BLaER1 treated with 17β-estradiol and CSF1 and Interleukin-3, amounts not matched to agents 10 nM and 100 nM (cell line): ENCODE measurements at regions not wholly inside any gene's neighbourhood (a gene's known extent, or its start where the extent isn't known, plus 50 kb on each side); places are given as distances from the start of the nearest gene placed in this dataset.
"Not testable (repeated sequence)": the region's sequence is repeated elsewhere in the genome, so short reads cannot be mapped to it uniquely, and the experiment has no call there.

Source experiments
- H3K27ac ChIP-seq, 11 experiments: shearing (Covaris generic); formaldehyde crosslinking; 2 replicates each; pipeline ENCODE4 v1.8.1; 2022
- H3K27me3 ChIP-seq, 11 experiments: shearing (Covaris generic); formaldehyde crosslinking; 2 replicates each; pipeline ENCODE4 v1.8.1; 2022
- H3K36me3 ChIP-seq, 11 experiments: shearing (Covaris generic); formaldehyde crosslinking; 2 replicates each; pipeline ENCODE4 v1.8.1; 2022
- H3K4me1 ChIP-seq, 10 experiments: shearing (Covaris generic); formaldehyde crosslinking; 2 replicates each; pipeline ENCODE4 v1.8.1; 2022
- H3K4me2 ChIP-seq, 11 experiments: shearing (Covaris generic); formaldehyde crosslinking; 2 replicates each; pipeline ENCODE4 v1.8.1; 2022
- H3K4me3 ChIP-seq, 10 experiments: shearing (Covaris generic); formaldehyde crosslinking; 2 replicates each; pipeline ENCODE4 v1.8.1; 2022
- H3K9ac ChIP-seq, 11 experiments: shearing (Covaris generic); formaldehyde crosslinking; 2 replicates each; pipeline ENCODE4 v1.8.1; 2022
- H3K9me3 ChIP-seq, 11 experiments: shearing (Covaris generic); formaldehyde crosslinking; replicated peaks in 1 of 11; 2 replicates each; pipeline ENCODE4 v1.8.1; 2022
- H4K20me1 ChIP-seq, 11 experiments: shearing (Covaris generic); formaldehyde crosslinking; 2 replicates each; pipeline ENCODE4 v1.8.1; 2022
- Cebpa-rat ChIP-seq, 11 experiments: shearing (Covaris generic); IDR thresholded peaks; 2 replicates each; pipeline ENCODE4 v1.8.1; 2022

DNA sequence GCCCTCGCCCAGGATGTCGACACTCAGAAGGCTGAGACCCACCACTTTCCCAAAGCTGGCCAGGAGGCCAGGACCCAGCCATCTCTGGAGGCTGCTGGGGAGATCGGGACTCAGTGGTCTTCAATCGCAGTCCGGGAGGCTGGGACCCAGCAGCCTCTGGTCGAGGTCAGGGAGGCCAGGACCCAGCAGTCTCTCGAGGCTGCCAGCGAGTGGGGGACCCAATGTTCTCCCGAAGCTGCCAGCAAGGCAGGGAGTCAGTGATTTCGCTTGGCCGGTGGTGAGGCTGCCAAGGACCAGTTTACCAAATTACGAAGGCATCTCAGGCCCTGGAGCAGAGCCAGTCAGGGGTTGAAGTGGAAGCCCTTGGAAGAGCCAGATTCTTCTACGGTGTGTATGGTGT is 181.6 kb downstream of the NAF1 start:
- no peak overlapping the region for H3K4me3 ChIP-seq
- no peaks in the 10 kb centered on the region for H4K20me1 ChIP-seq
- no peaks in the 10 kb centered on the region for H3K4me1 ChIP-seq
- no peak overlapping the region for H3K4me2 ChIP-seq
- H3K27me3 ChIP-seq = no peaks in the 10 kb centered on the region
- H3K9ac ChIP-seq = no peak overlapping the region
- peaks cover 0 to 10% (median 0%) of the 10 kb centered on the region in 11 experiments; a peak in 3 of 22 replicates for H3K9me3 ChIP-seq
- TF ChIP-seq Cebpa-rat (IDR thresholded peaks at IDR 0.05) = no peak
- H3K36me3 ChIP-seq = no peaks in the 10 kb centered on the region
- no peak overlapping the region for H3K27ac ChIP-seq

DNA sequence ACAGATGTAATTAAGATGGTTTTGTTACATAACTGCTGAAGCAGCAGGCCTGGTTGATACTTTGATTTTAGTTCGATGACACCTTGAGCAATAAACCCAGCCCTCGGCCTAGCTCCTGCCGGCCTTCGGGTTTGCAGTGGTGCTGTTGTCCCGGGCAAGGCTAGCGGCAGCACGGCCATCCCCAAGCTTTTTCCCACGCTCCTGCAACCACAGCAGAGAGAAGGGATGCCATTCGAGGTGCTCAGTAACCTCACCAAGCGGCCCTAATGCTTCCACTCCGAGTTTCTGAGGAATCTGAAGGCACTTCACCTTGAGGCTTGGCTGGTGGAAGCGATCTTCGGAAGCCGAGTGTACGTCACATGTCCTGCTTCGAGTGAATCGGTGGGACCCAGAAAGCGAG is 182.1 kb downstream of the NAF1 start:
- no peak overlapping the region for H3K27ac ChIP-seq
- no peak overlapping the region for H3K4me3 ChIP-seq
- H3K4me1 ChIP-seq = no peaks in the 10 kb centered on the region
- TF ChIP-seq Cebpa-rat (IDR thresholded peaks at IDR 0.05) = no peak
- no peak overlapping the region for H3K9ac ChIP-seq
- no peak overlapping the region for H3K4me2 ChIP-seq
- H3K9me3 ChIP-seq = peaks cover 0 to 10% (median 0%) of the 10 kb centered on the region in 11 experiments; a peak in 3 of 22 replicates
- H3K36me3 ChIP-seq = no peaks in the 10 kb centered on the region
- no peaks in the 10 kb centered on the region for H3K27me3 ChIP-seq
- no peaks in the 10 kb centered on the region for H4K20me1 ChIP-seq

DNA sequence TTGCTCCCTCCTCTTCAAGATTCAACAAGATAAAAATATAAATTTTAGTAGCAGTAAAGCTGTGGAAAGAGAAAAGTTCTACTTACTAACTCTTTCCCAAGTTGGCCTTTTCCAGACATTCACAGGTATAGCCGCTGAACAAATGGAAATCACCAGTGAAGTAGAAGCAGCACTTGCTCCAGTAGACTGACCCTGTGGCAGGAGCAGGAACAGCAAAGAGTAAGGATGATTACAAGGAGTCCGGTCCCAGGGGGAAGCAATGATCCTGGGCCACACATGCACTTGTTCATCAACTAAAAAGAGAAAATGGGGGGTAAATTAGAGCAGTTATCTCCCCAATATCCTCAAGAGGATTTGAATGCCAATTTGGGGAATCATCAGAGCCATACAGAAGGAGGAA is 184.9 kb downstream of the NAF1 start:
- Histone ChIP-seq H3K9me3 (peaks cover 0 to 10% (median 0%) of the 10 kb centered on the region in 11 experiments; a peak in 3 of 22 replicates), H3K4me3 (no peak overlapping the region), H3K9ac (no peak overlapping the region), H3K36me3 (no peaks in the 10 kb centered on the region), H3K4me1 (no peaks in the 10 kb centered on the region), H3K27ac (no peak overlapping the region), H3K4me2 (no peak overlapping the region), H4K20me1 (no peaks in the 10 kb centered on the region), H3K27me3 (no peaks in the 10 kb centered on the region)
- no peak for TF ChIP-seq Cebpa-rat (IDR thresholded peaks at IDR 0.05)

DNA sequence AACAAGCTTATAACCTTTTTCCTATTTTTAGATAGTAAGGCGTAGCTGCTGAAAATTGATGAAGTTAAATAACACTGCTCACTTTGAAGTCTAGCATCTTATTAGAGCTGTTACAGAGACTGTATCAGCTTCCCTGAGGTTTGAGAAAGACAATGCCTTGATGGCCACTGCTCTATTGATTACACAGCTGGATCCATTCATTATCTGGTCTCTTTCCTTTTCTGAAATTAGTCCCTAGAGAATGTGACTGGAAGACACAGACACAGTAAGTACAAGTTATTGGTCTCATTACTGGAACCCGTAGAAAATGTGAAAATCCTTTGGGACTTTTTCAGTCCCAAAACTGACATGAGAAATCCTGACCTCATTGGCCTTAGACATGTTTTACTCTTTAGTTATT is 188.3 kb downstream of the NAF1 start:
- H3K27me3 ChIP-seq = no peaks in the 10 kb centered on the region
- TF ChIP-seq Cebpa-rat (IDR thresholded peaks at IDR 0.05) = no peak
- no peak overlapping the region for H3K4me3 ChIP-seq
- no peaks in the 10 kb centered on the region for H4K20me1 ChIP-seq
- H3K36me3 ChIP-seq = no peaks in the 10 kb centered on the region
- no peak overlapping the region for H3K4me2 ChIP-seq
- no peak overlapping the region for H3K9ac ChIP-seq
- no peaks in the 10 kb centered on the region for H3K9me3 ChIP-seq
- H3K27ac ChIP-seq = no peak overlapping the region
- H3K4me1 ChIP-seq = no peaks in the 10 kb centered on the region

DNA sequence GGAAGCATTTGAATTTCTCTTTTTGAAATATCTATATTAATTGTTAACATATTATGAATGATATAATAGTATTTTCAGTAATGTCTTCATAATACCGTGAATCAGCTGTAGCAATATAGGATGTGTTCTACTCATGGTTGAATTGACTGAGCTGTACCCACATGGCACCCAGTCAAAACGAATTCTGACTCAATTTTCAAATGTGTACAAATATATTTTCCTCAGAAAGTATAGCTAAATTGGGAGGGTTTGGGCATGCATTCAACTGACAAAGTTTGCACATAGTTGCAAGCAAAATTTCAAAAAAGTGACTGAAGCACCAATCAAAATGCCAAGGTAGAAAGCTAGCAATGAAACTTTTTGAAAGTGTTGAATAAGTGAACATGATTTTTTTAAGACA is 188.9 kb downstream of the NAF1 start:
- H3K27ac ChIP-seq = no peak overlapping the region
- H3K27me3 ChIP-seq = no peaks in the 10 kb centered on the region
- no peaks in the 10 kb centered on the region for H3K36me3 ChIP-seq
- H3K9me3 ChIP-seq = no peaks in the 10 kb centered on the region
- no peak overlapping the region for H3K9ac ChIP-seq
- no peak for TF ChIP-seq Cebpa-rat (IDR thresholded peaks at IDR 0.05)
- no peak overlapping the region for H3K4me2 ChIP-seq
- H4K20me1 ChIP-seq = no peaks in the 10 kb centered on the region
- no peaks in the 10 kb centered on the region for H3K4me1 ChIP-seq
- H3K4me3 ChIP-seq = no peak overlapping the region

DNA sequence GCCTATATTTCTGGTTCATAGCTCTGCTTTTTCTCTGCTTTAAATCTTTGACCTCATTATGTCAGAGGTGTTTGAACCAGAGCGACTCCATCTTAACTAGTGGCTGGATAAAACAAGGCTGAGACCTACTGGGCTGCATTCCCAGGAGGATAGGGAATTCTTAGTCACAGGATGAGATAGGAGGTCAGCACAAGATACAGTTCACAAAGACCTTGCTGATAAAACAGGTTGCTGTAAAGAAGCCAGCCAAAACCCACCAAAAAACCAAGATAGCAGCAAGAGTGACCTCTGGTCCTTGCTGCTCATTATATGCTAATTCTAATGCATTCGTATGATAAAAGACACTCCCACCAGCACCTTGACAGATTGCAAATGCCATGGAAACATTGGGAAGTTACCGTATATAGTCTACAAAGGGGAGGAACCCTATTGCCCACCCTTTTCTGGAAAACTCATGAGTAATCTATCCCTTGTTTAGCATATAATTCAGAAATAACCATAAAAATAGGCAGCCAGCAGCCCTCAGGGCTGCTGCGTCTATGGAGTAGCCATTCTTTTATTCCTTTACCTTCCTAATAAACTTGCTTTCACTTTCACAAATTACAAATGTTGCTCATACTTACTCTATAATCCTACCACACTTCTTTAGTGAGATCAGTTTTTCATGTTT is 193.9 kb downstream of the NAF1 start:
- no peak overlapping the region for H3K9ac ChIP-seq
- no peak overlapping the region for H3K4me2 ChIP-seq

DNA sequence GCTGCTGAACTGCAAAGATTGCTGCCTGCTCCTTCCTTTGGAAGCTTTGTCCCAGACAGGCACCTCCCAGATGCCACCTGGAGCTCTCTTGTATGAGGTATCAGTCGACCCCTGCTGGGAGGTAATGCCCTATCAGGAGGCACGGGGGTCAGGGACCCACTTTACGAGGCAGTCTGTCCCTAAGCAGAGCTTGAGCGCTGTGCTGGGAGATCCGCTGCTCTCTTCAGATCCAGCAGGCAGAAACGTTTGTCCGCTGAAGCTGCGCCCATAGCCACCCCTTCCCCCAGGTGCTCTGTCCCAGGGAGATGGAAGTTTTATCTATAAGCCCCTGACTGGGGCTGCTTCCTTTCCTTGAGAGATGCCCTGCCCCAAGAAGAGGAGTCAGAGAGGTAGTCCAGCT is 197.5 kb downstream of the NAF1 start:
- 0 out of 22 replicates have a peak, but pooled peaks cover 0 to 6% (median 0%) of the 10 kb centered on the region in 11 experiments for H3K9me3 ChIP-seq
- no peak overlapping the region for H3K9ac ChIP-seq
- H3K27me3 ChIP-seq = no peaks in the 10 kb centered on the region

More for the DNA sequence above, 193.9 kb downstream of the NAF1 start:
- Histone ChIP-seq H3K9me3 (0 out of 22 replicates have a peak, but pooled peaks cover 0 to 6% (median 0%) of the 10 kb centered on the region in 11 experiments), H3K27me3 (no peaks in the 10 kb centered on the region), H3K4me1 (no peaks in the 10 kb centered on the region), H3K36me3 (no peaks in the 10 kb centered on the region), H4K20me1 (no peaks in the 10 kb centered on the region), H3K27ac (no peak overlapping the region), H3K4me3 (no peak overlapping the region)
- no peak for TF ChIP-seq Cebpa-rat (IDR thresholded peaks at IDR 0.05)

DNA sequence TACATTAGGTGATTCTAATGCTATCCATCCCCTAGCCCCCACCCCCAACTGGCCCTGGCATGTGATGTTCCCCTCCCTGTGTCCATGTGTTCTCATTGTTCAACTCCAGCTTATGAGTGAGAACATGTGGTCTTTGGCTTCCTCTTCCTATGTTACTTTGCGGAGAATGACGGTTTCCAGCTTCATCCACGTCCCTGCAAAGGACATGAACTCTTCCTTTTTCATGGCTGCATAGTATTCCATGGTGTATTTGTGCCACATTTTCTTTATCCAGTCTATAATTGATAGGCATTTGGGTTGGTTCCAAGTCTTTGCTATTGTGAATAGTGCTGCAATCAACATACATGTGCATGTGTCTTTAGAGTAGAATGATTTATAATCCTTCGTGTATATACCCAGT is 200.7 kb downstream of the NAF1 start:
- H3K4me2 ChIP-seq, H3K9ac ChIP-seq, H3K27me3 ChIP-seq, H3K4me1 ChIP-seq, H4K20me1 ChIP-seq, H3K36me3 ChIP-seq, H3K4me3 ChIP-seq, H3K9me3 ChIP-seq, H3K27ac ChIP-seq: not testable (repeated sequence)

More for the DNA sequence above, 197.5 kb downstream of the NAF1 start:
- Histone ChIP-seq H3K4me2 (no peak overlapping the region), H3K4me1 (no peaks in the 10 kb centered on the region), H3K36me3 (no peaks in the 10 kb centered on the region), H3K27ac (no peak overlapping the region), H3K4me3 (no peak overlapping the region), H4K20me1 (no peaks in the 10 kb centered on the region)
- no peak for TF ChIP-seq Cebpa-rat (IDR thresholded peaks at IDR 0.05)

DNA sequence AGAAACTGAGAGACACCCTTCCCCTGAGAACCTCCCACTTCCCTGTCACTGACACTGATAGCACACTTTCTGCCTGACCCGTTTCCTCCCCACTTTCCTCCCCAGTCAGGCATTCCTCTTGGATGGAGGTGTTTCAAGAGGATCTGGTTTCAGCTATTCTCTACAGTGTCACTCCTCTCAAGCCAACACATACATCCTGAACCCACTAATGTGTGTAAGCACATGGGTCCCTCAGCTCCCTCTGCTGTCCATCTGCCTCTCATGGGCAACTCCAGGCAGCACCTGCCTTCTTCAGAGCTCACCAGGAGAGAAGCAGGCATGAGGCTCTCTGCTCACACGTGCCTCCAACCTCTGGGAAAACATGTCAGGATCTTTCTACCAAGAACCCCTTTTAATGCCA is 207.6 kb downstream of the NAF1 start:
- no peak overlapping the region for H3K27ac ChIP-seq
- no peaks in the 10 kb centered on the region for H4K20me1 ChIP-seq
- no peak overlapping the region for H3K4me2 ChIP-seq
- H3K9ac ChIP-seq = no peak overlapping the region
- no peaks in the 10 kb centered on the region for H3K36me3 ChIP-seq
- H3K4me1 ChIP-seq = no peaks in the 10 kb centered on the region
- H3K4me3 ChIP-seq = no peak overlapping the region
- no peak for TF ChIP-seq Cebpa-rat (IDR thresholded peaks at IDR 0.05)
- H3K9me3 ChIP-seq = no peaks in the 10 kb centered on the region
- no peaks in the 10 kb centered on the region for H3K27me3 ChIP-seq

DNA sequence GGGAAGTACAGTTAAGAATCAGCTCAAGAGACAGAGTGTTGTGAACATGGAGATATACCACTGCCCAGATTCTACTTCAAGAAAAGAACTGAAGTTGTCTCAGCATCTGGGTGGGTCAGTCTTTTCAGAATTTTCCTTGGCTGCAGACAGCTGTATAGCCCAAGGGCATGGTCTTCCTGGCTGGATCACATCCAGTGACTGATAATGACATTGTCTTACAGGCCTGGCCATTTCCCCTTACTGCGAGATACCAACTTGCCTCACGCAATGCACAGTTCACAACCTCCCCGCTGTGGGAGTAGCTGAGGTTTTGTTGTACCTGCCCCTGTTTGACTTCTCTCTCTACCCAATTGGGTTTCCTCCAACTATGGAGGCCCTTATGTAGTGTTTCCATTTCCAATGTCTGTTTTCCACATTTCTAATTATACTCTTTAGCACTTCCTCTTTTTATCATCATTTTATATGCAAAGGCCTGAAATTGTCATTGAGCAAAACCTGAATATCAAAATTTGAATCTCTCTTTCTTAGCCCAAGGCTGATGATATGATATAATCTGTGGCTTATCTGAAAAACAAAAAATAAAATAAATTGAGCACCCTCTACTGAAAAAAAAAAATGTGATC is 209.1 kb downstream of the NAF1 start:
- TF ChIP-seq Cebpa-rat (IDR thresholded peaks at IDR 0.05) = no peak
- Histone ChIP-seq H3K9me3 (no peaks in the 10 kb centered on the region), H3K36me3 (no peaks in the 10 kb centered on the region), H3K4me1 (no peaks in the 10 kb centered on the region), H3K4me2 (no peak overlapping the region; a peak in 1 of 22 replicates), H4K20me1 (no peaks in the 10 kb centered on the region), H3K27ac (no peak overlapping the region), H3K27me3 (no peaks in the 10 kb centered on the region), H3K9ac (no peak overlapping the region), H3K4me3 (no peak overlapping the region)
